GM23338 (cell line): ENCODE measurements at regions not wholly inside any gene's neighbourhood (a gene's known extent, or its start where the extent isn't known, plus 50 kb on each side); places are given as distances from the start of the nearest gene placed in this dataset.

Source experiments
- ATAC-seq: fragments of 200-7000 bp; cut with Tn5 transposase; 3 replicates; pipeline ENCODE4 v1.9.1; 2020
- DNase-seq: peaks from one replicate; pipeline ENCODE4 v3.0.0-alpha.2; 2015; ENCODE audit warnings: low spot score
- H2AFZ ChIP-seq: fragments of 200-600 bp; sonication (generic); 2 replicates; pipeline ENCODE4 v1.8.0; 2016; ENCODE audit warnings: antibody characterized with exemption, mild to moderate bottlenecking, moderate library complexity
- H3F3A ChIP-seq: fragments of 200-600 bp; sonication (generic); replicated peaks from 2 replicates; pipeline ENCODE4 v1.8.0; 2017; ENCODE audit warnings: antibody characterized with exemption, mixed run types, low read depth
- H3K27ac ChIP-seq: fragments of 200-600 bp; sonication (generic); 2 replicates; pipeline ENCODE4 v1.6.1; 2016; ENCODE audit warnings: low read depth
- H3K27me3 ChIP-seq: fragments of 200-600 bp; sonication (generic); 2 replicates; pipeline ENCODE4 v1.8.0; 2016; ENCODE audit warnings: mild to moderate bottlenecking, mixed run types, moderate library complexity; ENCODE audit not compliant: insufficient read depth
- H3K36me3 ChIP-seq: fragments of 200-600 bp; sonication (generic); 2 replicates; pipeline ENCODE4 v1.8.0; 2016; ENCODE audit warnings: mild to moderate bottlenecking; ENCODE audit not compliant: insufficient read depth
- H3K4me1 ChIP-seq: fragments of 200-600 bp; sonication (generic); 2 replicates; pipeline ENCODE4 v1.8.0; 2016; ENCODE audit warnings: mild to moderate bottlenecking, moderate library complexity; ENCODE audit not compliant: insufficient read depth
- H3K4me2 ChIP-seq: fragments of 200-600 bp; sonication (generic); 2 replicates; pipeline ENCODE4 v1.7.1; 2017; ENCODE audit warnings: mixed run types
- H3K4me3 ChIP-seq: fragments of 200-600 bp; sonication (generic); 2 replicates; pipeline ENCODE4 v1.6.1; 2016; ENCODE audit warnings: mixed run types
- H3K79me2 ChIP-seq: fragments of 200-600 bp; sonication (generic); replicated peaks from 2 replicates; pipeline ENCODE4 v1.8.0; 2017; ENCODE audit warnings: mild to moderate bottlenecking; ENCODE audit not compliant: insufficient read depth
- H3K9me2 ChIP-seq: fragments of 200-600 bp; sonication (generic); 2 replicates; pipeline ENCODE4 v1.8.0; 2017; ENCODE audit not compliant: insufficient read depth
- H4K20me1 ChIP-seq: fragments of 200-600 bp; sonication (generic); replicated peaks from 2 replicates; pipeline ENCODE4 v1.8.0; 2017; ENCODE audit warnings: mild to moderate bottlenecking; ENCODE audit not compliant: insufficient read depth
- H3K27ac Mint-ChIP-seq: 2 replicates; pipeline ENCODE4 v1.8.0; 2020; ENCODE audit warnings: inconsistent platforms, mild to moderate bottlenecking, moderate library complexity, mixed read lengths
- H3K27me3 Mint-ChIP-seq: 3 replicates; pipeline ENCODE4 v1.8.0; 2022; ENCODE audit warnings: low read depth, mild to moderate bottlenecking, moderate library complexity, mixed read lengths, inconsistent platforms; ENCODE audit not compliant: insufficient read depth, poor library complexity
- H3K36me3 Mint-ChIP-seq: 3 replicates; pipeline ENCODE4 v1.8.0; 2021; ENCODE audit warnings: low read depth, mild to moderate bottlenecking, inconsistent platforms, moderate library complexity, mixed read lengths
- H3K4me1 Mint-ChIP-seq: 3 replicates; pipeline ENCODE4 v1.8.0; 2020; ENCODE audit warnings: mild to moderate bottlenecking, inconsistent platforms, mixed read lengths
- H3K4me3 Mint-ChIP-seq: 3 replicates; pipeline ENCODE4 v1.8.0; 2021; ENCODE audit warnings: moderate library complexity, mild to moderate bottlenecking, inconsistent platforms, mixed read lengths
- H3K9me3 Mint-ChIP-seq: 3 replicates; pipeline ENCODE4 v1.8.0; 2020; ENCODE audit warnings: moderate library complexity, mild to moderate bottlenecking, inconsistent platforms, mixed read lengths
- CTCF ChIP-seq, 2 experiments: fragments of 200-600 bp in 1 of 2; sonication (generic) in 1 of 2; conservative IDR thresholded peaks; 2 replicates each; pipeline versions ENCODE4 v1.5.1 to v1.6.1; 2016 to 2017; ENCODE audit warnings: antibody characterized with exemption in 2 of 2, low read depth in 2 of 2, mild to moderate bottlenecking in 2 of 2, moderate library complexity in 1 of 2
- ETS1 ChIP-seq: IDR thresholded peaks from 2 replicates; pipeline ENCODE4 v1.6.1; 2016; ENCODE audit warnings: antibody characterized with exemption
- EZH2phosphoT487 ChIP-seq: fragments of 200-600 bp; sonication (generic); IDR thresholded peaks from one replicate; pipeline ENCODE4 v1.8.1; 2018; ENCODE audit warnings: antibody characterized with exemption; ENCODE audit not compliant: unreplicated experiment
- JUNB ChIP-seq: IDR thresholded peaks from one replicate; pipeline ENCODE4 v1.6.1; 2016; ENCODE audit warnings: antibody characterized with exemption; ENCODE audit not compliant: unreplicated experiment
- REST ChIP-seq: IDR thresholded peaks from one replicate; pipeline ENCODE4 v1.6.1; 2018; ENCODE audit warnings: antibody characterized with exemption; ENCODE audit not compliant: unreplicated experiment
- STAT1 ChIP-seq: IDR thresholded peaks from one replicate; pipeline ENCODE4 v1.6.1; 2016; ENCODE audit warnings: antibody characterized with exemption; ENCODE audit not compliant: unreplicated experiment
- ZNF114 ChIP-seq: fragments of 250-450 bp; sonication (Bioruptor Pico); IDR thresholded peaks from 2 replicates; pipeline ENCODE4 v1.5.0; 2020; ENCODE audit warnings: mild to moderate bottlenecking, moderate library complexity
- ZNF331 ChIP-seq: fragments of 250-450 bp; sonication (Bioruptor Pico); IDR thresholded peaks from 2 replicates; pipeline ENCODE4 v1.5.0; 2020; ENCODE audit warnings: low read depth, mild to moderate bottlenecking, moderate library complexity

- no peak for TF ChIP-seq REST
- TF ChIP-seq ETS1: no peak
- H3K36me3 Mint-ChIP-seq: no peaks in the 10 kb centered on the region; the same call in 2 of the 3 replicates
- no peak overlapping the region for H3K27ac ChIP-seq
- H3K4me1 ChIP-seq: no peaks in the 10 kb centered on the region
- no peaks in the 10 kb centered on the region for H3K27me3 ChIP-seq
- no peak for ATAC-seq
- H3K79me2 ChIP-seq: no peaks in the 10 kb centered on the region
- H3K9me3 Mint-ChIP-seq: peaks cover 2% of the 10 kb centered on the region; the same call in 2 of the 3 replicates
- no peaks in the 10 kb centered on the region for H3K9me2 ChIP-seq
- H3K4me1 Mint-ChIP-seq: no peaks in the 10 kb centered on the region
- H3K27me3 Mint-ChIP-seq: no peaks in the 10 kb centered on the region
- no peak overlapping the region for H2AFZ ChIP-seq
- DNase-seq: no peak
- H3K4me3 ChIP-seq: no peak overlapping the region
- H3K36me3 ChIP-seq: no peaks in the 10 kb centered on the region
- no peaks in the 10 kb centered on the region for H4K20me1 ChIP-seq
- H3K4me2 ChIP-seq: no peak overlapping the region
- no peak overlapping the region for H3K27ac Mint-ChIP-seq
- no peaks in the 10 kb centered on the region for H3F3A ChIP-seq
- H3K4me3 Mint-ChIP-seq: no peak overlapping the region
Measured at GRCh38 chr13:87302034-87302433, 369.1 kb upstream of the SLITRK5 start.

GRCh38 chr13:87302931-87303330 is 368.2 kb upstream of the SLITRK5 start:
- Mint-ChIP-seq H3K4me3 (no peak overlapping the region), H3K27ac (no peak overlapping the region), H3K36me3 (no peaks in the 10 kb centered on the region; the same call in 2 of the 3 replicates), H3K4me1 (no peaks in the 10 kb centered on the region), H3K9me3 (peaks cover 2% of the 10 kb centered on the region; the same call in 2 of the 3 replicates), H3K27me3 (no peaks in the 10 kb centered on the region)
- no peaks in the 10 kb centered on the region for H3K79me2 ChIP-seq
- H2AFZ ChIP-seq: no peak overlapping the region
- DNase-seq (no peak), ATAC-seq (no peak)
- no peaks in the 10 kb centered on the region for H3K36me3 ChIP-seq
- H3K27me3 ChIP-seq: no peaks in the 10 kb centered on the region
- no peak overlapping the region for H3K4me2 ChIP-seq
- no peak overlapping the region for H3K4me3 ChIP-seq
- no peaks in the 10 kb centered on the region for H3K9me2 ChIP-seq
- H4K20me1 ChIP-seq: no peaks in the 10 kb centered on the region
- H3F3A ChIP-seq: no peaks in the 10 kb centered on the region
- no peaks in the 10 kb centered on the region for H3K4me1 ChIP-seq
- H3K27ac ChIP-seq: no peak overlapping the region
- TF ChIP-seq ZNF331: no peak
- TF ChIP-seq ZNF114 (CRISPR knock-in tag): no peak
- no peak for TF ChIP-seq EZH2phosphoT487
- TF ChIP-seq ETS1: no peak
- no peak for TF ChIP-seq STAT1
- no peak for TF ChIP-seq JUNB
- TF ChIP-seq CTCF (conservative IDR thresholded peaks at IDR 0.05; ENCODE audit: low read depth in 2 of 2): no peak
